Kidney epithelial cell (primary cell): ENCODE measurements at regions not wholly inside any gene's neighbourhood (a gene's known extent, or its start where the extent isn't known, plus 50 kb on each side); places are given as distances from the start of the nearest gene placed in this dataset.

Experiments used
- DNase-seq: peaks from one replicate; pipeline ENCODE4 v3.0.0-alpha.2; 2010; ENCODE audit warnings: low read depth
- H3K27me3 ChIP-seq: 2 replicates; pipeline ENCODE4 v1.6.0; 2011; ENCODE audit warnings: low read length; ENCODE audit not compliant: control insufficient read depth, insufficient read depth
- H3K36me3 ChIP-seq: 2 replicates; pipeline ENCODE4 v1.5.1; 2011; ENCODE audit warnings: low read length; ENCODE audit not compliant: control insufficient read depth, insufficient read depth
- H3K4me3 ChIP-seq: 2 replicates; pipeline ENCODE4 v1.5.1; 2011; ENCODE audit warnings: low read depth, mild to moderate bottlenecking, control low read depth, low read length
- CTCF ChIP-seq: IDR thresholded peaks from 2 replicates; pipeline ENCODE4 v1.5.1; 2011; ENCODE audit warnings: mild to moderate bottlenecking, moderate library complexity, low read length, control low read depth, inconsistent platforms; ENCODE audit not compliant: insufficient read depth, poor library complexity, severe bottlenecking

GRCh38 chr10:85222300-85222699 is 893.9 kb downstream of the CCSER2 start:
- no peak overlapping the region for H3K4me3 ChIP-seq
- no peak for TF ChIP-seq CTCF
- H3K27me3 ChIP-seq = no peaks in the 10 kb centered on the region
- DNase-seq = no peak
- no peaks in the 10 kb centered on the region for H3K36me3 ChIP-seq

GRCh38 chr10:85224366-85224940 is 896.1 kb downstream of the CCSER2 start:
- H3K27me3 ChIP-seq = no peaks in the 10 kb centered on the region
- H3K36me3 ChIP-seq = no peaks in the 10 kb centered on the region
- TF ChIP-seq CTCF = no peak
- DNase-seq = no peak
- no peak overlapping the region for H3K4me3 ChIP-seq

GRCh38 chr10:85225311-85225710 is 896.9 kb downstream of the CCSER2 start:
- DNase-seq = no peak
- no peak for TF ChIP-seq CTCF
- no peaks in the 10 kb centered on the region for H3K27me3 ChIP-seq
- H3K36me3 ChIP-seq = no peaks in the 10 kb centered on the region
- no peak overlapping the region for H3K4me3 ChIP-seq

GRCh38 chr10:85226596-85226995 is 898.2 kb downstream of the CCSER2 start:
- Histone ChIP-seq H3K36me3 (no peaks in the 10 kb centered on the region), H3K27me3 (no peaks in the 10 kb centered on the region), H3K4me3 (no peak overlapping the region)
- TF ChIP-seq CTCF = no peak
- DNase-seq = no peak

GRCh38 chr10:85228726-85229125 is 900.3 kb downstream of the CCSER2 start:
- DNase-seq = no peak
- H3K4me3 ChIP-seq = no peak overlapping the region
- H3K36me3 ChIP-seq = no peaks in the 10 kb centered on the region
- TF ChIP-seq CTCF = no peak
- H3K27me3 ChIP-seq = no peaks in the 10 kb centered on the region

- TF ChIP-seq CTCF = no peak
- Histone ChIP-seq H3K4me3 (no peak overlapping the region), H3K36me3 (no peaks in the 10 kb centered on the region), H3K27me3 (no peaks in the 10 kb centered on the region)
- DNase-seq = no peak
Observed at GRCh38 chr10:85231534-85232270, 903.3 kb downstream of the CCSER2 start.
